H9 (cell line): ENCODE measurements at regions not wholly inside any gene's neighbourhood (a gene's known extent, or its start where the extent isn't known, plus 50 kb on each side); places are given as distances from the start of the nearest gene placed in this dataset.

ENCODE experiments used
- DNase-seq: peaks from one replicate; pipeline ENCODE4 v3.0.0-alpha.2; 2017
- H2AFZ ChIP-seq: one replicate; pipeline ENCODE4 v1.6.1; 2013; ENCODE audit warnings: mild to moderate bottlenecking, low read length, control low read depth, moderate library complexity
- H2AK5ac ChIP-seq: 2 replicates; pipeline ENCODE4 v1.6.1; 2013; ENCODE audit warnings: low read length, control low read depth, mixed read lengths; ENCODE audit not compliant: insufficient read length
- H2BK120ac ChIP-seq: one replicate; pipeline ENCODE4 v1.6.1; 2013; ENCODE audit warnings: low read depth, mild to moderate bottlenecking, low read length, control low read depth, inconsistent platforms; ENCODE audit not compliant: poor library complexity, severe bottlenecking
- H2BK12ac ChIP-seq: 2 replicates; pipeline ENCODE4 v1.6.1; 2013; ENCODE audit warnings: low read length, control low read depth, mixed read lengths, low read depth; ENCODE audit not compliant: insufficient read length
- H2BK15ac ChIP-seq: 2 replicates; pipeline ENCODE4 v1.6.1; 2013; ENCODE audit warnings: low read depth, low read length, control low read depth
- H2BK20ac ChIP-seq: one replicate; pipeline ENCODE4 v1.6.1; 2013; ENCODE audit warnings: low read depth, mild to moderate bottlenecking, low read length, control low read depth, inconsistent platforms; ENCODE audit not compliant: poor library complexity, severe bottlenecking
- H2BK5ac ChIP-seq: 2 replicates; pipeline ENCODE4 v1.6.1; 2013; ENCODE audit warnings: low read length, control low read depth, mixed read lengths; ENCODE audit not compliant: insufficient read length
- H3K14ac ChIP-seq: 2 replicates; pipeline ENCODE4 v1.6.1; 2013; ENCODE audit warnings: low read length, control low read depth; ENCODE audit not compliant: insufficient read depth
- H3K18ac ChIP-seq: 2 replicates; pipeline ENCODE4 v1.6.1; 2013; ENCODE audit warnings: low read depth, mild to moderate bottlenecking, mixed read lengths, low read length, control low read depth; ENCODE audit not compliant: insufficient read length
- H3K23ac ChIP-seq: 2 replicates; pipeline ENCODE4 v1.6.1; 2013; ENCODE audit warnings: low read length, control low read depth, mixed read lengths, low read depth; ENCODE audit not compliant: insufficient read length
- H3K23me2 ChIP-seq: 2 replicates; pipeline ENCODE4 v1.6.1; 2013; ENCODE audit warnings: low read depth, mild to moderate bottlenecking, mixed read lengths, low read length, control low read depth; ENCODE audit not compliant: insufficient read length, poor library complexity, severe bottlenecking
- H3K27ac ChIP-seq: 2 replicates; pipeline ENCODE4 v1.5.1; 2013; ENCODE audit warnings: low read length, control low read depth, mixed read lengths, low read depth; ENCODE audit not compliant: insufficient read length
- H3K27me3 ChIP-seq: 2 replicates; pipeline ENCODE4 v1.6.1; 2013; ENCODE audit warnings: low read length, control low read depth, inconsistent platforms; ENCODE audit not compliant: insufficient read depth
- H3K4ac ChIP-seq: 2 replicates; pipeline ENCODE4 v1.6.1; 2013; ENCODE audit warnings: low read depth, mild to moderate bottlenecking, control low read depth, inconsistent platforms, low read length, moderate library complexity
- H3K4me1 ChIP-seq: 2 replicates; pipeline ENCODE4 v1.6.1; 2013; ENCODE audit warnings: low read length, control low read depth, inconsistent platforms; ENCODE audit not compliant: insufficient read depth
- H3K4me2 ChIP-seq: 2 replicates; pipeline ENCODE4 v1.6.1; 2013; ENCODE audit warnings: low read length, control low read depth, mixed read lengths; ENCODE audit not compliant: insufficient read length, insufficient read depth
- H3K56ac ChIP-seq: 2 replicates; pipeline ENCODE4 v1.6.1; 2013; ENCODE audit warnings: low read depth, mild to moderate bottlenecking, mixed read lengths, low read length, control low read depth; ENCODE audit not compliant: insufficient read length
- H3K79me1 ChIP-seq: 2 replicates; pipeline ENCODE4 v1.6.1; 2013; ENCODE audit warnings: low read depth, mild to moderate bottlenecking, moderate library complexity, low read length, control low read depth, inconsistent platforms; ENCODE audit not compliant: insufficient read depth, poor library complexity, severe bottlenecking
- H3K79me2 ChIP-seq: 2 replicates; pipeline ENCODE4 v1.6.1; 2013; ENCODE audit warnings: low read length, control low read depth, inconsistent platforms; ENCODE audit not compliant: insufficient read depth
- H3K9ac ChIP-seq: 2 replicates; pipeline ENCODE4 v1.6.1; 2013; ENCODE audit warnings: low read length, control low read depth, mixed read lengths; ENCODE audit not compliant: insufficient read length; ENCODE audit errors: extremely low read depth
- H3K9me3 ChIP-seq: one replicate; pipeline ENCODE4 v1.6.1; 2013; ENCODE audit warnings: low read depth, low read length, inconsistent platforms; ENCODE audit not compliant: control insufficient read depth
- H3T11ph ChIP-seq: one replicate; pipeline ENCODE4 v1.6.1; 2013; ENCODE audit warnings: mild to moderate bottlenecking, low read length, control low read depth, inconsistent platforms
- H4K20me1 ChIP-seq: one replicate; pipeline ENCODE4 v1.6.1; 2013; ENCODE audit not compliant: control insufficient read depth, insufficient read length, insufficient read depth
- H4K5ac ChIP-seq: 2 replicates; pipeline ENCODE4 v1.6.1; 2013; ENCODE audit warnings: low read depth, mild to moderate bottlenecking, mixed read lengths, low read length, control low read depth; ENCODE audit not compliant: insufficient read length
- H4K8ac ChIP-seq: replicated peaks from 2 replicates; pipeline ENCODE4 v1.6.1; 2013; ENCODE audit warnings: low read length, control low read depth, mixed read lengths, low read depth; ENCODE audit not compliant: insufficient read length
- H4K91ac ChIP-seq: 2 replicates; pipeline ENCODE4 v1.6.1; 2013; ENCODE audit warnings: low read depth, mild to moderate bottlenecking, moderate library complexity, mixed read lengths, low read length, control low read depth; ENCODE audit not compliant: insufficient read length
- H3K27ac Mint-ChIP-seq, 3 experiments: 2 replicates in 2 of 3; 3 replicates in 1 of 3; pipeline ENCODE4 v1.8.0; 2020 to 2021; ENCODE audit warnings: mixed read lengths in 3 of 3, mild to moderate bottlenecking in 1 of 3, moderate library complexity in 1 of 3
- H3K27me3 Mint-ChIP-seq: 2 replicates; pipeline ENCODE4 v1.8.0; 2021; ENCODE audit warnings: low read depth, mild to moderate bottlenecking, moderate library complexity, mixed read lengths
- H3K36me3 Mint-ChIP-seq, 3 experiments: 2 replicates in 2 of 3; 3 replicates in 1 of 3; pipeline ENCODE4 v1.8.0; 2020 to 2021; ENCODE audit warnings: low read depth in 3 of 3, mixed read lengths in 3 of 3; ENCODE audit not compliant: insufficient read depth in 1 of 3
- H3K4me1 Mint-ChIP-seq, 2 experiments: 2 replicates each; pipeline ENCODE4 v1.8.0; 2020; ENCODE audit warnings: mixed read lengths in 2 of 2
- H3K4me3 Mint-ChIP-seq, 2 experiments: 2 replicates in 1 of 2; 3 replicates in 1 of 2; pipeline ENCODE4 v1.8.0; 2020 to 2021; ENCODE audit warnings: mild to moderate bottlenecking in 2 of 2, mixed read lengths in 2 of 2, moderate library complexity in 1 of 2
- H3K9me3 Mint-ChIP-seq, 2 experiments: 2 replicates in 1 of 2; 3 replicates in 1 of 2; pipeline ENCODE4 v1.8.0; 2020; ENCODE audit warnings: mild to moderate bottlenecking in 2 of 2, mixed read lengths in 2 of 2, moderate library complexity in 1 of 2
- WGBS: extraction: QIAGEN DNeasy Blood & Tissue Kit; methylation state at CpG from one replicate; pipeline ENCODE4 v1.1.7; 2013; ENCODE audit warnings: missing lambda C conversion rate, low lambda C conversion rate, mixed read lengths; ENCODE audit not compliant: insufficient read length; ENCODE audit errors: extremely low coverage; 5-methylcytosine and 5-hydroxymethylcytosine counted together
- TF ChIP-seq, protein P1 (sequence below): fragments of 200-600 bp; sonication (generic); conservative IDR thresholded peaks from 3 replicates; pipeline ENCODE4 v1.8.0; 2021; ENCODE audit warnings: antibody characterized with exemption, mild to moderate bottlenecking

DNA sequence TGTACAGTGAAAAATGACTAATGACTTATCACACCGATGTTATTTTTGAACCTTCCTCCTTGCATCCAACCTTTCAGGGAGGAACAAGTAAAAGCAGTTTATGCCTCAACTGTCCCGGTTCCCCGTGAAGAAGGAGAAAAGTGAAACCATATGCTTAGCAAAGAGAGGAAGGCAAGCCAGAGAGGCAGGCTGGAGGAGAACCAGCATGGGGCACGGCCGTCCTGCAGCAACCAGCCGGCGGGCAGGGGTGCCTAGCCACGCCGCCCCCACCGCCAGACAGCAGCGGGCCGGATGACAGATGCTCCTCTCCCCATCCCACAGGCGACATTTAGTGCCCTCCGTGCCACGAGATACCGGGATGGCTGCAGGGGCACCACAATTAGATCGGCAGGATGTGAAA, 421.4 kb upstream of the MGMT start:
- no CpG with 5 or more reads among the region's 17 CpGs for WGBS
- no peak overlapping the region for H2BK5ac ChIP-seq
- no peaks in the 10 kb centered on the region for H4K20me1 ChIP-seq
- H3K27me3 Mint-ChIP-seq: peaks cover 1% of the 10 kb centered on the region; the same call in 1 of the 2 replicates
- H2BK20ac ChIP-seq: no peak overlapping the region
- no peak overlapping the region for H3K4me2 ChIP-seq
- no peaks in the 10 kb centered on the region for H3K9me3 Mint-ChIP-seq
- H2AFZ ChIP-seq: no peak overlapping the region
- H3K23ac ChIP-seq: no peak overlapping the region
- H3K36me3 Mint-ChIP-seq: no peaks in the 10 kb centered on the region; a peak in 1 of 7 replicates
- no peak overlapping the region for H3K56ac ChIP-seq
- H3K4me1 Mint-ChIP-seq: peaks cover 0 to 3% of the 10 kb centered on the region in 2 experiments; a peak in 2 of 4 replicates
- H4K91ac ChIP-seq: no peak overlapping the region
- H3T11ph ChIP-seq: no peak overlapping the region
- no peak for DNase-seq
- H2BK15ac ChIP-seq: no peak overlapping the region
- H3K79me2 ChIP-seq: no peaks in the 10 kb centered on the region
- H3K18ac ChIP-seq: no peak overlapping the region
- no peak overlapping the region for H2AK5ac ChIP-seq
- no peaks in the 10 kb centered on the region for H3K4me1 ChIP-seq
- no peak overlapping the region for H3K4me3 Mint-ChIP-seq
- H2BK12ac ChIP-seq: no peak overlapping the region
- no peak overlapping the region for H3K27ac Mint-ChIP-seq
- no peak overlapping the region for H3K27ac ChIP-seq
- no peaks in the 10 kb centered on the region for H3K79me1 ChIP-seq
- H4K5ac ChIP-seq: no peak overlapping the region
- no peaks in the 10 kb centered on the region for H3K27me3 ChIP-seq
- H3K9ac ChIP-seq: no peak overlapping the region
- H3K14ac ChIP-seq: no peak overlapping the region; the same call in 1 of the 2 replicates
- TF ChIP-seq, protein P1, sequence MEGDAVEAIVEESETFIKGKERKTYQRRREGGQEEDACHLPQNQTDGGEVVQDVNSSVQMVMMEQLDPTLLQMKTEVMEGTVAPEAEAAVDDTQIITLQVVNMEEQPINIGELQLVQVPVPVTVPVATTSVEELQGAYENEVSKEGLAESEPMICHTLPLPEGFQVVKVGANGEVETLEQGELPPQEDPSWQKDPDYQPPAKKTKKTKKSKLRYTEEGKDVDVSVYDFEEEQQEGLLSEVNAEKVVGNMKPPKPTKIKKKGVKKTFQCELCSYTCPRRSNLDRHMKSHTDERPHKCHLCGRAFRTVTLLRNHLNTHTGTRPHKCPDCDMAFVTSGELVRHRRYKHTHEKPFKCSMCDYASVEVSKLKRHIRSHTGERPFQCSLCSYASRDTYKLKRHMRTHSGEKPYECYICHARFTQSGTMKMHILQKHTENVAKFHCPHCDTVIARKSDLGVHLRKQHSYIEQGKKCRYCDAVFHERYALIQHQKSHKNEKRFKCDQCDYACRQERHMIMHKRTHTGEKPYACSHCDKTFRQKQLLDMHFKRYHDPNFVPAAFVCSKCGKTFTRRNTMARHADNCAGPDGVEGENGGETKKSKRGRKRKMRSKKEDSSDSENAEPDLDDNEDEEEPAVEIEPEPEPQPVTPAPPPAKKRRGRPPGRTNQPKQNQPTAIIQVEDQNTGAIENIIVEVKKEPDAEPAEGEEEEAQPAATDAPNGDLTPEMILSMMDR: no peak
- no peak overlapping the region for H4K8ac ChIP-seq
- H2BK120ac ChIP-seq: no peak overlapping the region
- H3K23me2 ChIP-seq: no peaks in the 10 kb centered on the region
- H3K4ac ChIP-seq: no peak overlapping the region
- H3K9me3 ChIP-seq: no peaks in the 10 kb centered on the region
